ENCODE measurements at regions not wholly inside any gene's neighbourhood (a gene's known extent, or its start where the extent isn't known, plus 50 kb on each side); places are given as distances from the start of the nearest gene placed in this dataset.

GRCh38 chr5:52443187-52443586, 344.5 kb upstream of the ITGA1 start:
- no peak for DNase-seq (ENCODE audit: low read depth in 1 of 2, low spot score in 1 of 2)
- TF ChIP-seq CTCF (IDR thresholded peaks at IDR 0.05; ENCODE audit: low read depth, low read length), result no peak
- peaks cover 3% of the 10 kb centered on the region for H3K4me1 ChIP-seq (ENCODE audit: low read depth)
- no peaks in the 10 kb centered on the region for H3K36me3 ChIP-seq
- no peak overlapping the region for H3K27ac ChIP-seq
- no peaks in the 10 kb centered on the region for H3K9me3 ChIP-seq (ENCODE audit: low read depth)
- no peak overlapping the region for H3K4me3 ChIP-seq
- no peaks in the 10 kb centered on the region for H3K27me3 ChIP-seq

- Histone ChIP-seq H3K27ac (no peak overlapping the region), H3K4me3 (no peak overlapping the region), H3K27me3 (no peaks in the 10 kb centered on the region), H3K4me1 (ENCODE audit: low read depth) (peaks cover 3% of the 10 kb centered on the region), H3K36me3 (no peaks in the 10 kb centered on the region), H3K9me3 (ENCODE audit: low read depth) (no peaks in the 10 kb centered on the region)
- no peak for TF ChIP-seq CTCF (IDR thresholded peaks at IDR 0.05; ENCODE audit: low read depth, low read length)
- no peak for DNase-seq (ENCODE audit: low read depth in 1 of 2, low spot score in 1 of 2)
Observed at GRCh38 chr5:52448111-52448510, 339.6 kb upstream of the ITGA1 start.

- DNase-seq (ENCODE audit: low read depth in 1 of 2, low spot score in 1 of 2), result no peak
- Histone ChIP-seq H3K27me3 (no peaks in the 10 kb centered on the region), H3K36me3 (no peaks in the 10 kb centered on the region), H3K27ac (no peak overlapping the region), H3K4me1 (ENCODE audit: low read depth) (peaks cover 3% of the 10 kb centered on the region), H3K4me3 (no peak overlapping the region), H3K9me3 (ENCODE audit: low read depth) (no peaks in the 10 kb centered on the region)
- TF ChIP-seq CTCF (IDR thresholded peaks at IDR 0.05; ENCODE audit: low read depth, low read length), result no peak
Observed at GRCh38 chr5:52449516-52449915, 338.2 kb upstream of the ITGA1 start.

- DNase-seq (ENCODE audit: low read depth in 1 of 2, low spot score in 1 of 2), result no peak
- TF ChIP-seq CTCF (IDR thresholded peaks at IDR 0.05; ENCODE audit: low read depth, low read length), result no peak
- no peak overlapping the region for H3K4me3 ChIP-seq
- no peaks in the 10 kb centered on the region for H3K4me1 ChIP-seq (ENCODE audit: low read depth)
- H3K27me3 ChIP-seq, result no peaks in the 10 kb centered on the region
- no peaks in the 10 kb centered on the region for H3K9me3 ChIP-seq (ENCODE audit: low read depth)
- H3K27ac ChIP-seq, result no peak overlapping the region
- no peaks in the 10 kb centered on the region for H3K36me3 ChIP-seq
Observed at GRCh38 chr5:52452098-52452497, 335.6 kb upstream of the ITGA1 start.

- H3K27ac ChIP-seq, result no peak overlapping the region
- H3K27me3 ChIP-seq, result no peaks in the 10 kb centered on the region
- H3K4me3 ChIP-seq, result no peak overlapping the region
- H3K4me1 ChIP-seq (ENCODE audit: low read depth), result no peaks in the 10 kb centered on the region
- no peaks in the 10 kb centered on the region for H3K36me3 ChIP-seq
- TF ChIP-seq CTCF (IDR thresholded peaks at IDR 0.05; ENCODE audit: low read depth, low read length), result no peak
- DNase-seq (ENCODE audit: low read depth in 1 of 2, low spot score in 1 of 2), result no peak
- H3K9me3 ChIP-seq (ENCODE audit: low read depth), result no peaks in the 10 kb centered on the region
Observed at GRCh38 chr5:52453176-52453575, 334.5 kb upstream of the ITGA1 start.

GRCh38 chr5:52455920-52456319, 331.8 kb upstream of the ITGA1 start:
- Histone ChIP-seq H3K4me3 (no peak overlapping the region), H3K9me3 (ENCODE audit: low read depth) (no peaks in the 10 kb centered on the region), H3K27ac (no peak overlapping the region), H3K36me3 (no peaks in the 10 kb centered on the region), H3K4me1 (ENCODE audit: low read depth) (no peaks in the 10 kb centered on the region), H3K27me3 (no peaks in the 10 kb centered on the region)
- TF ChIP-seq CTCF (IDR thresholded peaks at IDR 0.05; ENCODE audit: low read depth, low read length), result no peak
- DNase-seq (ENCODE audit: low read depth in 1 of 2, low spot score in 1 of 2), result no peak

All from cardiac muscle cell (in vitro differentiated cells and primary cell).